Dermis blood vessel endothelial cell (primary cell): ENCODE measurements at regions not wholly inside any gene's neighbourhood (a gene's known extent, or its start where the extent isn't known, plus 50 kb on each side); places are given as distances from the start of the nearest gene placed in this dataset.
A peak's percentile ranks its signal among the peaks of the same experiment; 100 is the strongest.
"Not testable (repeated sequence)": the region's sequence is repeated elsewhere in the genome, so short reads cannot be mapped to it uniquely, and the experiment has no call there.

Experiments used
- DNase-seq: peaks from one replicate; pipeline ENCODE4 v3.0.0; 2010

DNA sequence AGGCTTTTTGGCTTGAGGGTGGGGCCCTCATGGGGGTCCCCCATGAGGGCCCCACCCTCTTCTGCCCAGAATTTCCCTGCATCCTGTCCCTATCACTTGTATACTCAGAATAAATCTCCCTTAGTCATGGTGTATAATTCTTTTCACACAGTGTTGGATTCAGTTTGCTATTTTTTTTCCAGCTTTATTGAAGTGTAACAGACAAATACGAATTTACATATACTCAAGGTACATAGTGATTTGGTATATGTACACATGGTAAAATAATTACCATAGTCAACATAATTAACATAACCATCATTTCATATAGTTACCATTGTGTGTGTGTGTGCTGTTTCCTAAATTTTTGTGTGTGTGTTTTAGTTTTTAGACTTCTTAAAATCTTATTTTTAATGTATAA lies 289.4 kb downstream of the CNTNAP3B start:
- not testable (repeated sequence) for DNase-seq

- not testable (repeated sequence) for DNase-seq
Measured at GRCh38 chr9:41838953-41839352, 290.3 kb downstream of the CNTNAP3B start.

DNA sequence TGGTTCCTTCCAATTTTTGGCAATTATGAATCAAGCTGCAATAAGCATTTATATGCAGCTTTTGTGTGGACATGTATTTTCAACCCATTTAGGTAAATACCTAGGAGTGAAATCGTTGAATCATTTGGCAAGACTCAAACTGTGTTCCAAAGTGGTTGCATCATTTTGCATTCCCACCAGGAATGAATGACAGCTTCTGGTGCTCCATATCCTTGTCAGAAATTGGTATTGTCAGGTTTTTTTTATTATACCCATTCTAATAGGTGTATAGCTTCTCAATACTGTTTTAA lies 290.7 kb downstream of the CNTNAP3B start:
- DNase-seq = not testable (repeated sequence)

DNA sequence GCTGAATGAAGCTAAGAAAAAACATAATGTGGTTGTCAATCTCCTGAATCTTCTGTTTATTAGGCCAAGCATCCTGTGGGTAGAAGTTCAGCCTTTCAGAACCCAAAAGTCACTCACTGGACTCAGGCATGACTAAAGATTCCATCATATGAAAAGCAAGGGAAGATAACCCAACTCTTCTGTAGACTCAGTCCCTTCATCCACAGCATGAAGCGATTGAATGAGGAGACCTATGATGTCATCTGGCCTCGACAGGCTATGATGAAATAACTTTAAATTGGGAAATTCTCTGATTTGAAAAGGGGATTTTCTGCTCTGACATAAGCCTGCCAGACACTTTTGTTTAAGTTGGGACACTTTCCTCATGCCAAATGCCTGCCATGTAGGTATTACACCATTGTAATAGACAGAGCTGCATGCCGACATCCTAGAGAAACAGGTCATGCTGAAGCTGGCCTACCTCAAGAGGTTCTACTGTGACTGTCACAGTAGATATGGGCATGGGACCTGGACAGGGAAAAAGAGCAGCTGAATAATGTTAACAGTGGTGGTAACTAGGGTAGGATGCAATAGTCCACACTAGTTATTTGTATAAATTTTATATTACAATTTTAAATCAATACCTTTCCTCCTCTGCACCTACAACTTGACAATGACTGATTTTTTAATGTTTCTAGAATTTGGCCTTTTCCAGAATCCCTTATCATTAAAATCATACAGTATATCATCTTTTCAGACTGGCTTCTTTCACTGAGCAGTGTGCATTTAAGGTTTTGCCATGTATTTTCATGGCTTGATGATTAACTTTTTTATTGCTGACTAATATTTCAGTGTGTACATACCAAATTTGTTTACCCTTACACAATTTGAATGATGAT lies 291.3 kb downstream of the CNTNAP3B start:
- DNase-seq = not testable (repeated sequence)

DNA sequence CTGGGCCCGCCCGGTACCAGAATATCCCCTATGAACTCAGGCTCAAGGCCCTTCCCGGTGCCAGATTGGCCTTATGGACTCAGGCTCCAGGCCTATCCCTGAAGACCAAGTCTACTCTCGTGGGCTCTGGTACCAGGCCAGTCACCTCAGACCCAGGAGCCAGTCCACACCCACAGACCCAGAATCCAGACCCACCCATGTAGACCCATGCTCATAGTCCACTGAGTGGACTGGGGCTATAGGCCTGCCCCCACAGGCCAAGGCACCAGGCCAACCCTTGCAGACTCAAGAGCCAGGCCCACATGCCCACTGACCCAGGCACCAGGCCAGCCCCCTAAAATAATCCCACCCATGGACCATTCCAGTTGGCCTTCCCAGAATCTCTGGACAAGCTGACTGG lies 296.1 kb downstream of the CNTNAP3B start:
- not testable (repeated sequence) for DNase-seq

DNA sequence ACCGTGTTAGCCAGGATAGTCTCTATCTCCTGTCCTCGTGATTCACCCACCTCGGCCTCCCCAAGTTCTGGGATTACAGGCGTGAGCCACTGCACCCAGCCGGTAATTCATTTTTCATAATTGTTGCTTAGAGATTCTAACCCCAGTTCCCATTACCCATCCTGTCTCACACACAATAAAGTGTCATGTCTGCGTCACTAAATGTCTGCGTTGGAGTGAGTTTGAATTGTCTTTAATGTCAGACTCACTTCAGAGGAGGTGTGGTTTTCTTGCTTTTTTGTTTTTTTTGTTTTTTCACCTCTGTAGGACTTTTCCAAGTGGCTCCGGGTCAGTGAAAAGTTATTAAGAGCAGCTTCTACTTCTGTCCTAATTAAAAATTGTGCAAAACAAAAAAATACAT lies 304.5 kb downstream of the CNTNAP3B start:
- DNase-seq = not testable (repeated sequence)

GRCh38 chr9:41802706-41803105 lies 326.5 kb downstream of the CNTNAP3B start:
- not testable (repeated sequence) for DNase-seq

- peak; percentile 61 for DNase-seq
Measured at GRCh38 chr9:41798684-41799083, 330.5 kb downstream of the CNTNAP3B start.

DNA sequence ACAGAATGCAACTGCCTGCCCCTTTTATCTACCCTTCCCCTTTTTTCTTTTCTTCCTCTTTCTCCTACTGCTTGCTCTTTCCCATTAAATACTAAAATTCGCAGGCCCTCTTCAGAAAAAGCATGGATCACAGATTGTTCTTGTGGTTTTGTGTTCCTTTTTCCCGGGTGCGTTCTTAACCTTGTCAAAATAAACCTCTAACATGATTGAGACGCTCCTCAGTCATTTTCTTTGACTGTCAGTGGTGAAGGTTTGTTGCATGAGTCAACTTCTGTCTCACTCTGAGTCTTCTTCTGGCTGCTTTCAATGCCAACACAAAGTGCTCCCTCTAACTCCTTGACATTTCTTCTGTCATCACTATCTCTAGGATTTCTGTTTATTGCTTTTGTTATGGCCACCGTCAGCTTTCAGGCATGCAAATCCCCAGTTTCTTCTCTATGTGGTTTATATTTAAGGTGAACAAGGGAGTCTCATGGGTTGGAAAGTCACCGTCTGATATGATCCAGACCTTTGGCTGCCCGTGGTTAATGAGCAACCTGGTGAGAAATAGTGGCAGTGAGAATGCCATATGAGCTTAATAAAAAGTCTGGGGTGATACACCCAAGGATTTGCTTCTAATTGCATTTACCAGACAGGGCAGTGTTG lies 338.4 kb downstream of the CNTNAP3B start:
- DNase-seq = not testable (repeated sequence)

GRCh38 chr9:41790007-41790406 lies 339.2 kb downstream of the CNTNAP3B start:
- peak; percentile 30 for DNase-seq

- DNase-seq = not testable (repeated sequence)
Measured at GRCh38 chr9:41789387-41789786, 339.8 kb downstream of the CNTNAP3B start.

GRCh38 chr9:41787951-41788350 lies 341.3 kb downstream of the CNTNAP3B start:
- DNase-seq = not testable (repeated sequence)

DNA sequence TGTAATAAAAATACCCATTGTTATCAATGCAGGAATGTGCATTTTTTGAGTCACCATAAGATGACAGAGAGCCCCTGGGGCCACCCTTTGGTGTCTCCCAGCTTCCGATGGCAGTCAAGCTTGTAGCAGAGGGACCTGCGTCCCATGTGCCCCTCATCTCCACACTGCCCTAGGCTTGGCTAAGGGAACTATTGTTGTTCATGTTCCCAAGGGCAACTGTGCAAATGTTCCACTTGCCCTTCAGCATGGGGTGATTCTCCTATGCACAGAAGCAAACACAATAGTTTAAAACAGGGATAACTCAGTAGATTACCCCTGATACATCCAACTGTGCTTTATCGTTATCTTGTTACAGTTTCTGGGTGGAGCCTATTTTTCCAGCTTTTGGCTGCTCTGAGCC lies 342.0 kb downstream of the CNTNAP3B start:
- DNase-seq = not testable (repeated sequence)

DNA sequence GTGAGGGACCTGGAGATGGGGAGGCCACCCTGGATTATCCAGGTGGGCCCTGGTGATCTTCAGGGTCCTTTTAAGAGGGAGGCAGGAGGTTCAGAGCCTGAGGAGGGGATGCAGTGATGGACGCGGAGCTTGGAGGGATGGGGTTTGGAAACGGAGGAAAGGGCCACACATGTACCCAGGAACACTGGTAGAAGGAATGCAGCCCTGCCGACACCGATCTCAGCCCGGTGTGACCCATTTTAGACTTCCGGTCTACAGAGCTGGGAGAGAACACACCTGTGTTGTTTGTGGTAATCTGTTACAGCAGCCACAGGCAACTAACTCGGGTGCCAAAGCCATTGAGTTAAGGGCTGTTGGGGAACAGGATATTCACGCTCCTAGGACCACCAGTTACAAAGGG lies 345.2 kb downstream of the CNTNAP3B start:
- DNase-seq = not testable (repeated sequence)

GRCh38 chr9:41783070-41783810 lies 346.0 kb downstream of the CNTNAP3B start:
- DNase-seq = not testable (repeated sequence)

DNA sequence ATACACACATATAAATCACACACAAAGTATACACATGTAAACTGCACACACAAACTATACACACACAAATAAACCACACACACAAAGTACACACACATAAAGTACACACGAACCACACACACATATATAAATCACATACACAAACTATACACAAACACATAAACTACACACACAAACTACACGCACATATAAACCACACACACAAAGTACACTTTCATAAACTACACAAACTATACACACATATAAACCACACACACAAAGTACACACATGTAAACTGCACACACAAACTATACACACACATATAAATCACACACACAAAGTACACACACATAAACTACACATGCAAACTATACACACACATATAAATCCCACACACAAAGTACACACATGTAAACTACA lies 347.3 kb downstream of the CNTNAP3B start:
- not testable (repeated sequence) for DNase-seq

GRCh38 chr9:41779897-41780406 lies 349.3 kb downstream of the CNTNAP3B start:
- not testable (repeated sequence) for DNase-seq

GRCh38 chr9:41779192-41779591 lies 350.0 kb downstream of the CNTNAP3B start:
- not testable (repeated sequence) for DNase-seq

DNA sequence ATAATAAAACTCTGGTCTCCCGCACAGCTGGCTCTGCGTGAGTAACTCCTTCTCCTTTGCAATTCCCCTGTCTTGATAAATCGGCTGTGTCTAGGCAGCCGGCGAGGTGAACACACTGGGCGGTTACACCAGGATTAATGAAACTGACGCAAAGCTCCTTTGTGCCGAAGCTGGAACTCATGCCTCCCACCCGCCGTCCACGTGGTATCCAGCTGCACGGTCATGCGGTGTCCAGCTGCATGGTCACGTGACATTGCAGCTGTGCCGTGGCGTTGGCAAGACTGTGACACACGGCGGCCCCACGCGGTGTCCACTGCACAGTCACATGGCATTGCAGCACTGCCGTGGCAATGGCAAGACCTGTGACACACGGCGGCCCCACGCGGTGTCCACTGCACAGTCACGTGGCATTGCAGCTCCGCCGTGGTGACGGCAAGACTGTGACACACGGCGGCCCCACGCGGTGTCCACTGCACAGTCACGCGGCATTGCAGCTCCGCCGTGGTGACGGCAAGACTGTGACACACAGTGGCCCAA lies 350.6 kb downstream of the CNTNAP3B start:
- not testable (repeated sequence) for DNase-seq

GRCh38 chr9:41777536-41777935 lies 351.7 kb downstream of the CNTNAP3B start:
- not testable (repeated sequence) for DNase-seq

- DNase-seq = not testable (repeated sequence)
Measured at GRCh38 chr9:41772541-41772940, 356.7 kb downstream of the CNTNAP3B start.

GRCh38 chr9:41771693-41772092 lies 357.5 kb downstream of the CNTNAP3B start:
- DNase-seq = not testable (repeated sequence)

- not testable (repeated sequence) for DNase-seq
Measured at GRCh38 chr9:41754822-41755221, 374.4 kb downstream of the CNTNAP3B start.
